Central memory CD8-positive, alpha-beta T cell (primary cell): ENCODE measurements at regions not wholly inside any gene's neighbourhood (a gene's known extent, or its start where the extent isn't known, plus 50 kb on each side); places are given as distances from the start of the nearest gene placed in this dataset.
"Not testable (repeated sequence)": the region's sequence is repeated elsewhere in the genome, so short reads cannot be mapped to it uniquely, and the experiment has no call there.

Experiments used
- ATAC-seq: fragments of 150-1000 bp; cut with Tn5 transposase; replicated peaks from 2 replicates; pipeline ENCODE4 v1.10.0; 2022; ENCODE audit warnings: mild to moderate bottlenecking, moderate FRiP score, moderate number of reproducible peaks; ENCODE audit not compliant: poor library complexity, severe bottlenecking; ENCODE audit errors: extremely low read depth
- DNase-seq, 2 donors: peaks; one replicate each; pipeline ENCODE4 v3.0.0; 2021; ENCODE audit warnings: low spot score in 2 of 2
- H3K27ac Mint-ChIP-seq: one replicate; pipeline ENCODE4 v1.8.0; 2022; ENCODE audit warnings: low read depth, mild to moderate bottlenecking, moderate library complexity, mixed read lengths
- H3K27me3 Mint-ChIP-seq: one replicate; pipeline ENCODE4 v1.8.0; 2022; ENCODE audit warnings: mixed read lengths
- H3K36me3 Mint-ChIP-seq: one replicate; pipeline ENCODE4 v1.8.0; 2022; ENCODE audit warnings: mild to moderate bottlenecking, moderate library complexity, mixed read lengths; ENCODE audit not compliant: insufficient read depth
- H3K4me1 Mint-ChIP-seq: one replicate; pipeline ENCODE4 v1.8.0; 2022; ENCODE audit warnings: mixed read lengths
- H3K4me3 Mint-ChIP-seq: one replicate; pipeline ENCODE4 v1.8.0; 2022; ENCODE audit warnings: mild to moderate bottlenecking, moderate library complexity, mixed read lengths
- H3K9me3 Mint-ChIP-seq: one replicate; pipeline ENCODE4 v1.8.0; 2022; ENCODE audit warnings: mixed read lengths

DNA sequence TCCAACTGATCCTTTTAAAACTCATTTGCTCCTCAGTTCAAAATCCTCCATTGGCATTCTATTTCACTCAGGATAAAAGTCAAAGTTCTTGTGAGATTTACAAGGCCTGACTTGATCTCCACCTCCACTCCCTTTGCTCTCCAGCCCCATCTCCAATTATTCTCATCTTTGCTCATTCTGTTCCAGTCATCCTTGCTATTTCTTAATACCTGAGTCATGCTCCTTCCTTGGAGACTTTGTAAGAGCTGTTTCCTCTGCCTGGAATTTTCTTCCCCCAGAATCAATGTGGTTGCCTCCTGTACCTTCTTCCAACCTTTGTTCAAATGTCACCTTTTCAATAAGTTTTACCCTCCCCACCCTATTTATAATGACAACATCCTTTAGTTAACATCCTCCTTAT lies 373.5 kb downstream of the HTR1B start:
- ATAC-seq: no peak
- Mint-ChIP-seq H3K9me3 (peaks cover 6% of the 10 kb centered on the region), H3K36me3 (no peaks in the 10 kb centered on the region), H3K4me3 (no peak overlapping the region), H3K27me3 (no peaks in the 10 kb centered on the region), H3K27ac (no peak overlapping the region), H3K4me1 (no peaks in the 10 kb centered on the region)
- DNase-seq: no peak

DNA sequence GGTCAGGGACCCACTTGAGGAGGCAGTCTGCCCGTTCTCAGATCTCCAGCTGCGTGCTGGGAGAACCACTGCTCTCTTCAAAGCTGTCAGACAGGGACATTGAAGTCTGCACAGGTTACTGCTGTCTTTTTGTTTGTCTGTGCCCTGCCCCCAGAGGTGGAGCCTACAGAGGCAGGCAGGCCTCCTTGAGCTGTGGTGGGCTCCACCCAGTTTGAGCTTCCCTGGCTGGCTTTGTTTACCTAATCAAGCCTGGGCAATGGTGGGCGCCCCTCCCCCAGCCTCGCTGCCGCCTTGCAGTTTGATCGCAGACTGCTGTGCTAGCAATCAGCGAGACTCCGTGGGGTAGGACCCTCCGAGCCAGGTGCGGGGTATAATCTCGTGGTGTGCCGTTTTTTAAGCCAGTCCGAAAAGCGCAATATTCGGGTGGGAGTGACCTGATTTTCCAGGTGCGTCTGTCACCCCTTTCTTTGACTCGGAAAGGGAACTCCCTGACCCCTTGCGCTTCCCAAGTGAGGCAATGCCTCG lies 375.4 kb downstream of the HTR1B start:
- H3K9me3 Mint-ChIP-seq, H3K4me3 Mint-ChIP-seq, H3K27me3 Mint-ChIP-seq, H3K27ac Mint-ChIP-seq, DNase-seq, H3K36me3 Mint-ChIP-seq, ATAC-seq, H3K4me1 Mint-ChIP-seq: not testable (repeated sequence)

DNA sequence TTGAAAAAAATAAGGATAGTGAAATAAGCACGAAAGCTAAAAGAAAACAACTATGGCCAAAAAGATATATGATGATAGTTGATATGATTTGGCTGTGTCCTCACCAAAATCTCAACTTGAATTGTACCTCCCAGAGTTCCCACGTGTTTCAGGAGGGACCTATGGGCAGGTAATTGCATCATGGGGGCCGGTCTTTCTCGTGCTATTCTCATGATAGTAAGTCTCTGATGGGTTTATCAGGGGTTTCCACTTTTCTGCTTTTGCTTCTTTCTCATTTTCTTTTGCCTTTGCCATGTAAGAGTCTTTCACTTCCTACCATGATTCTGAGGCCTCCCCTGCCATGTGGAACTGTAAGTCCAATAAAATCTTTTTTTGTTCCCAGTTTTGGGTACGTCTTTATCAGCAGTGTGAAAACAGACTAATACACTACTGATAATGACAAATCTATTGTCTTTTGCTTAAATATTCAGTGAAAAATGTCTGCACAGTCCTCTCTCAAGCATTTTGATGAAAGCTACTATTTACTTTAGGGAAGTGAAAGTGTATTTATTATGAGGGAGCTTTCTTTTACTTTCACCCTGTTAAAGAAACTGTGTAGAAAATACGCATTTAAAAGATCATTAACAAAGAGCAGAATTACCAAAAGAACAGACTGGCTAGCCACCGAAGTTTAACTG lies 389.1 kb downstream of the HTR1B start:
- Mint-ChIP-seq H3K27ac (no peak overlapping the region), H3K4me3 (no peak overlapping the region), H3K4me1 (no peaks in the 10 kb centered on the region), H3K27me3 (no peaks in the 10 kb centered on the region), H3K9me3 (peaks cover 21% of the 10 kb centered on the region), H3K36me3 (no peaks in the 10 kb centered on the region)
- ATAC-seq: no peak
- DNase-seq: no peak

DNA sequence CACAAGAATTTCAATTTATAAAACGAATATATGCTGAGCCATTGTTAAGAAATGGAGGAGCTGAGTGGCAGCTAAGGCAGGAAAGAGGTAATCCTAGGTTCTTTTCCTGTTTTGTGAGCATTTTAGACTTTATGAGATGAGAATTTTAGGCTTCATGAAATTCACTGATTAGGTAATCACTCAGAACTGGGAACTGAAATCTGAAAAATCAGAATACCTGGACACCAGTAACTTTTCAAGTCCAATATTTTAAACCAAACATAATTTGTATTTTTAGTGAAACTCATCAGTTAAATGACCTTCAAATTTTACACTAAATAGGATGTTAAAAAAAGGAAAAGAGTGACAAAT lies 389.9 kb downstream of the HTR1B start:
- Mint-ChIP-seq H3K4me1 (no peaks in the 10 kb centered on the region), H3K27me3 (no peaks in the 10 kb centered on the region), H3K4me3 (no peak overlapping the region), H3K9me3 (peaks cover 19% of the 10 kb centered on the region), H3K36me3 (no peaks in the 10 kb centered on the region), H3K27ac (no peak overlapping the region)
- no peak for ATAC-seq
- no peak for DNase-seq

DNA sequence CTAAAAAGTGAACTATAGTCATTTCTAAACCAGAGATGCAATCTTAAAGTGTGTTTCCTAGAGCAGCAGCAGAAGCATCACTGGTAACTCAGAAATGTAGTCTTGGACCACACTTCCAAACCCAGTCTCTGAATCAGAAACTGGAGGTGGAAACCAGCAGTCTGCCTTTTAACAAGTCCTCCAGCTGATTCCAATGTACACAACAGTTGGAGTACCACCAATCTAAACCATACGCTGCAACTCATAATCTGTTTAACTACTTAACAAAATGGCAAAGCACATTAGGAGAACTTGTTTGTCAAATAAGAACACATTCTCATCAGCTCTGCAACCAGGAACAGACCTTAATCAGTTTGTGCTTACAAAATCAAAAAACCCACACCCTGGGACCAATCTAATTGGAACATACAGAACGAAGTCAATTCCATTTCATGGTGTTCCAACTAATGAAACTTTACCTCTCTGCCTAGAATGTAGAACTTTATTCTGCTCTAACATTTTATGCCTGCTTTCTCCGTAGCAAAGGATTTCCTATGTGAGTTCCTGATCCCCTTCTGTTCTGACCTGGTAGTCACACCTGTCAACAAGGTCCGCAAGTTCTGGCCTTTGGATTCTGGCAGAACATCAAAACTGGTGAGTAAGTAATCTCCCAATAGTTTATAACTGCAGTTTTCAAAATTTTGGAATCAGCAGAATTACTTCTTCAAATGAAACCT lies 390.4 kb downstream of the HTR1B start:
- ATAC-seq (no peak), DNase-seq (no peak)
- H3K9me3 Mint-ChIP-seq: peaks cover 18% of the 10 kb centered on the region
- H3K4me3 Mint-ChIP-seq: no peak overlapping the region
- no peaks in the 10 kb centered on the region for H3K36me3 Mint-ChIP-seq
- no peaks in the 10 kb centered on the region for H3K4me1 Mint-ChIP-seq
- H3K27ac Mint-ChIP-seq: no peak overlapping the region
- H3K27me3 Mint-ChIP-seq: no peaks in the 10 kb centered on the region

DNA sequence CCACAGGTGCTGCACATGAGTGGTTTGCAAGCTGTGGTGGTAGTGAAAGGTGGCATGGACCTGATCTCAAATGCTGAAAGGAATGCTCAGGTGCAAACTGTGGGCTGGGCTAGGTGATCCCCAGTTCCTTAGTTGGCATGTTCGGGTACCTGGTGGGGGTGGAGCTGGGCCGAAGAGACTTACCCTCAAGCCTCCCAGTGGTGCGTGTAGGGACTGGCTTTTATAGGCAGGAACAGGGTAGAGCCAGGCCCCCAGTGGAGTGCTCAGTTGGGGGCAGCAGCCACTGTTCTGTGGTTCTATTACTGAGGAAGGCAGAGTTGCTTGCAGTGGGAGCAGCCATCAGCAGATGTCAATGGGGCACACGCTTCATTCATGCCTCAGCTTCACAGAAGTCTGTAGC lies 399.8 kb downstream of the HTR1B start:
- Mint-ChIP-seq H3K27me3 (no peaks in the 10 kb centered on the region), H3K9me3 (peaks cover 18% of the 10 kb centered on the region)
- ATAC-seq: no peak

DNA sequence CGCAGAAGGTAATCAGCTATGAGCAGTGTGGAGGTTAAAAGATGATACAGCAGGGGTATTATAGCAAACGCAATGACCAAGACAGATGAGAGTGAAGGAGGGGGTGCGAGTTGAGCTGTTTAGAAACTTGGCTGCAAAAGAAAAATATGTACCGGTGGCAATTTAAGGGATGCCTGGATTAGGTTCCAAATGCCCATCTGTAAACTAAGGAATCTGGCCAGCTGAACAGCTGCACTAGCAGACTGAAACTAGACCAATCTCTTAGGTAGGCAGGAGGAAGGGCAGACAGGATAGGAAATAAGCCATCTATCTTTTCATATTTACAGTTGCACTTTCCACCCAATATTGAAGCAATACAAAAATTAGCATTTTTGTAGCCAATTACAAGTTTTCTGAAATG lies 407.6 kb downstream of the HTR1B start:
- Mint-ChIP-seq H3K27me3 (no peaks in the 10 kb centered on the region), H3K36me3 (no peaks in the 10 kb centered on the region), H3K4me1 (no peaks in the 10 kb centered on the region), H3K4me3 (no peak overlapping the region), H3K27ac (no peak overlapping the region), H3K9me3 (peaks cover 28% of the 10 kb centered on the region)
- no peak for ATAC-seq
- no peak for DNase-seq

More for the DNA sequence above, 399.8 kb downstream of the HTR1B start:
- H3K36me3 Mint-ChIP-seq: no peaks in the 10 kb centered on the region
- H3K4me1 Mint-ChIP-seq: no peaks in the 10 kb centered on the region
- DNase-seq: no peak
- no peak overlapping the region for H3K27ac Mint-ChIP-seq
- no peak overlapping the region for H3K4me3 Mint-ChIP-seq

DNA sequence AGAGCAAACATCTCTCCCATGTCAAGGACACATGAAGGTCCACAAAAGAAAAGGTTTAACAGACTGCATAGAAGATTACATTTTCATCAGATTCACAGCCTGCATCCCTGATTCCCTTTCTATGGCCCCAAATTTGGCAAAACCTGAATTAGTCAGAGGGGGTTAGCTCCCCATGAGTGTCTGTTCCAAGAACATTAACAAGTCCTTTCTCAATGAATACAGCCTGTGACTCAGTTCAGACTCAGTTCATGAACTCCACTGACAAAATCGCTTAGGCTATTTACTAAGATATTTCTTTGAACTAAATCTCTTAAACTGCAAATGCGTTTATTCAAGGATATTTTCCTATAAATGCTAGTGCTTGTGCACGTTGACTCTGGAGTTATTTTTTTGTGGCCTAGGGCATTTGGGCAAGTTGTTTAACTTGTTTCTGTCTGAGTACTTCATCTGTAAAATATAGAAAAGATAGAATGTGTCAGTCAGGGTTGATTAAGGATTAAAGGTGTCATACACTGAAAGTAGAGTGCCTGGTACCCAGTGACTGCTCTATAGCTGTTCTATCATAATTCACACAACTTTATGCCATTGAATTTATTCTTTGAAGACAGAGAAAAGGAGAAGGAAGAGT lies 422.6 kb downstream of the HTR1B start:
- Mint-ChIP-seq H3K4me3 (no peak overlapping the region), H3K27ac (no peak overlapping the region), H3K27me3 (no peaks in the 10 kb centered on the region), H3K4me1 (no peaks in the 10 kb centered on the region), H3K36me3 (no peaks in the 10 kb centered on the region), H3K9me3 (peaks cover 27% of the 10 kb centered on the region)
- ATAC-seq (no peak), DNase-seq (no peak)

DNA sequence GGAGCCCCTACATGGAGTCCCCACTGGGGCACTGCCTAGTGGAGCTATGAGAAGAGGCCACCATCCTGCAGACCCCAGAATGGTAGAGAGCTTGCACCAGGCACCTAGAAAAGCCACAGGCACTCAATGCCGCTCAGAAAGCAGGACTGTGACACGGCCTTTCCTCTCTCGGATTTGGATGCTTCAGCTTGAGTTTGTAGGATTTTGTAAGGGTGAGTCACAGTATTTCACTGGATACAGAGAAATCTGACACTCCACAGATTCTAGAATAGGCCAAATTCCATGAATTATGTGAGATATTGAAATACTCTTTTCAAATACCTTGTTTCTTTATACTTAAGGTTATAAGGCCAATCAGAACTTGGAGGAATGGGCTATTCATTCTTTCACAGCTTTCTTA lies 424.5 kb downstream of the HTR1B start:
- Mint-ChIP-seq H3K27me3 (no peaks in the 10 kb centered on the region), H3K36me3 (no peaks in the 10 kb centered on the region), H3K4me1 (no peaks in the 10 kb centered on the region), H3K27ac (no peak overlapping the region), H3K9me3 (peaks cover 27% of the 10 kb centered on the region), H3K4me3 (no peak overlapping the region)
- ATAC-seq (no peak), DNase-seq (no peak)

DNA sequence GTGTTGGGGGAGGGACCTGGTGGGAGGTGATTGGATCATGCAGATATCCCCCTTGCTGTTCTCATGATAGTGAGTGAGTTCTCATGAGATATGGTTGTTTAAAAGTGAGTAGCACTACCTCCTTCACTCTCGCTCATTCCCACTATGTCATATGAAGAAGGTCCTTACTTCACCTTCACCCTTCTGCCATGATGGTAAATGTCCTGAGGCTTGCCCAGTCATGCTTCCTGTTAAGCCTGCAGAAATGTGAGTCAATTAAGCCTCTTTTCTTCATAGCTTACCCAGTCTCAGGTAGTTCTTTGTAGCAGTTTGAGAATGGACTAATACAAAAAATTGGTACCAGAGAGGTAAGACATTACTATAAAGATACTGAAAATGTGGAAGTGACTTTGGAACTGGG lies 425.9 kb downstream of the HTR1B start:
- Mint-ChIP-seq H3K4me3 (no peak overlapping the region), H3K4me1 (no peaks in the 10 kb centered on the region), H3K36me3 (no peaks in the 10 kb centered on the region), H3K9me3 (peaks cover 30% of the 10 kb centered on the region), H3K27ac (no peak overlapping the region), H3K27me3 (no peaks in the 10 kb centered on the region)
- ATAC-seq: no peak
- DNase-seq: no peak

DNA sequence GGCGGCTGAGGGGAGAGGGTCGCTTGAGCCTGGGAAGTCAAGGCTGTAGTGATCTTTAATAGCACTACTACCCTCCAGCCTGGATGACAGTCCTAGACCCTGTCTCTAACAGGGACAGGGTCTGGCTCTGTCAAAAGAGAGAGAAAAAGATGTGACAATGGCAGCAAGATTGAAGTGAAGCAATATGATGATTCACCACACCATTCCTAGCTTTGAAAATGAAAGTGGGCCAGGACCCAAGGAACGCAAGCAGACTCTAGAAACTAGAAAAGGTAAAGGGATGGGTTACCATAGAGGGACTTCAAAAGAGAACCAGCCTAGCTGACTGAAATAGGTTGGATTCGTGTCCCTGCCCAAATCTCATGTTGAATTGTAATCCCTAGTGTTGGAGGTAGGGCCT lies 426.9 kb downstream of the HTR1B start:
- H3K27ac Mint-ChIP-seq: no peak overlapping the region
- H3K9me3 Mint-ChIP-seq: peaks cover 30% of the 10 kb centered on the region
- H3K27me3 Mint-ChIP-seq: no peaks in the 10 kb centered on the region
- no peaks in the 10 kb centered on the region for H3K36me3 Mint-ChIP-seq
- no peaks in the 10 kb centered on the region for H3K4me1 Mint-ChIP-seq
- ATAC-seq (no peak), DNase-seq (no peak)
- no peak overlapping the region for H3K4me3 Mint-ChIP-seq

DNA sequence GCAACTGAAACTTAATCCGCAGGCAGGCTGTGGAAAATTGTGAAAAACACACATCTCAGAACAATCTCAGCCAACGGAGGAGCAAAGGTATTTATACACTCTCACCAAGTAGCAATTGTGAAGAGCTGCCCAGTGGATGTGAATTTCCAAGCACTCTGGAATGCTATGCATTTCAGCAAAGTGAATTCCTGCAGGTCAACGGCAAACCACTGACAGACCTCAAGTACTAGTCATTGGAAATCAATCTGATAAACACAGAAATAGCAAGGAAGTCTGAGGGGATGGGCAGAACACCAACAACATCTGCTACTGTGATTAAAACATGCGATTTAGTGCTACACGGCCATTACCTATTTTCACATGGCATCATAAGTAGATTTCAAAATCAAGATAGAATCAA lies 429.1 kb downstream of the HTR1B start:
- Mint-ChIP-seq H3K27me3 (no peaks in the 10 kb centered on the region), H3K9me3 (peaks cover 32% of the 10 kb centered on the region), H3K36me3 (no peaks in the 10 kb centered on the region), H3K4me1 (no peaks in the 10 kb centered on the region), H3K27ac (no peak overlapping the region), H3K4me3 (no peak overlapping the region)
- ATAC-seq (no peak), DNase-seq (no peak)
